HEK293 (cell line): ENCODE measurements at regions not wholly inside any gene's neighbourhood (a gene's known extent, or its start where the extent isn't known, plus 50 kb on each side); places are given as distances from the start of the nearest gene placed in this dataset.

Source experiments
- CTCF ChIA-PET: fragments of 350-600 bp; formaldehyde crosslinking; extraction: SDS; loops from one replicate; lab custom pipeline; 2021; ENCODE audit warnings: antibody characterized with exemption; lab: Yijun Ruan, JAX
- POLR2A ChIA-PET: fragments of 300-600 bp; formaldehyde crosslinking; extraction: SDS; loops from one replicate; lab custom pipeline; 2020; ENCODE audit warnings: antibody characterized with exemption, inconsistent platforms; lab: Yijun Ruan, JAX
- H3K27ac ChIP-seq: fragments of 200-500 bp; sonication (Bioruptor generic); 2 replicates; pipeline ENCODE4 v1.5.1; 2014; ENCODE audit warnings: low read depth, low read length, control low read depth, inconsistent platforms; ENCODE audit errors: extremely low read depth
- H3K36me3 ChIP-seq, 2 experiments: fragments of 200-500 bp in 1 of 2; sonication (Bioruptor generic) in 1 of 2; 1 replicate in 1 of 2; 2 replicates in 1 of 2; pipeline ENCODE4 v1.5.1; 2014 to 2017; ENCODE audit warnings: inconsistent platforms in 2 of 2, low read length in 2 of 2; ENCODE audit not compliant: control insufficient read depth in 2 of 2, insufficient read depth in 1 of 2
- H3K4me1 ChIP-seq: fragments of 200-500 bp; sonication (Bioruptor generic); 2 replicates; pipeline ENCODE4 v1.5.1; 2014; ENCODE audit warnings: mild to moderate bottlenecking, low read length, inconsistent platforms; ENCODE audit not compliant: control insufficient read depth, insufficient read depth
- H3K4me3 ChIP-seq: 2 replicates; pipeline ENCODE4 v1.5.1; 2011; ENCODE audit warnings: low read depth, mild to moderate bottlenecking, control low read depth, low read length, moderate library complexity
- H3K9me3 ChIP-seq: fragments of 200-500 bp; sonication (Bioruptor generic); 2 replicates; pipeline ENCODE4 v1.5.1; 2014; ENCODE audit warnings: low read depth, low read length, inconsistent platforms; ENCODE audit not compliant: control insufficient read depth, insufficient read depth
- FEZF1 ChIP-seq: fragments of 450-650 bp; formaldehyde crosslinking; IDR thresholded peaks from 2 replicates; pipeline ENCODE4 v1.5.1; 2016; ENCODE audit warnings: missing biosample characterization, missing genetic modification characterization
- KLF16 ChIP-seq: fragments of 450-650 bp; formaldehyde crosslinking; IDR thresholded peaks from 2 replicates; pipeline ENCODE4 v1.5.1; 2017; ENCODE audit warnings: missing biosample characterization, missing genetic modification characterization
- MYNN ChIP-seq: fragments of 450-650 bp; formaldehyde crosslinking; IDR thresholded peaks from 2 replicates; pipeline ENCODE4 v1.5.1; 2016; ENCODE audit warnings: missing biosample characterization, missing genetic modification characterization, borderline replicate concordance
- ZFHX2 ChIP-seq: fragments of 450-650 bp; formaldehyde crosslinking; conservative IDR thresholded peaks from 2 replicates; pipeline ENCODE4 v1.5.1; 2016; ENCODE audit warnings: missing biosample characterization, missing genetic modification characterization
- ZFP3 ChIP-seq: fragments of 450-650 bp; formaldehyde crosslinking; IDR thresholded peaks from 2 replicates; pipeline ENCODE4 v1.5.1; 2016; ENCODE audit warnings: low read depth, missing biosample characterization, missing genetic modification characterization
- ZNF19 ChIP-seq: fragments of 450-650 bp; formaldehyde crosslinking; IDR thresholded peaks from 2 replicates; pipeline ENCODE4; 2016; ENCODE audit warnings: missing biosample characterization, missing genetic modification characterization, low read depth
- ZNF24 ChIP-seq: fragments of 450-650 bp; formaldehyde crosslinking; IDR thresholded peaks from 2 replicates; pipeline ENCODE4 v1.5.1; 2016; ENCODE audit warnings: missing biosample characterization, missing genetic modification characterization
- ZNF302 ChIP-seq: fragments of 450-650 bp; formaldehyde crosslinking; IDR thresholded peaks from 2 replicates; pipeline ENCODE4 v1.5.1; 2016; ENCODE audit warnings: missing biosample characterization, missing genetic modification characterization, low read depth
- ZNF341 ChIP-seq: fragments of 450-650 bp; formaldehyde crosslinking; IDR thresholded peaks from 2 replicates; pipeline ENCODE4; 2016; ENCODE audit warnings: low read depth, missing biosample characterization, missing genetic modification characterization
- ZNF350 ChIP-seq: fragments of 450-650 bp; formaldehyde crosslinking; IDR thresholded peaks from 2 replicates; pipeline ENCODE4 v1.5.0; 2017; ENCODE audit warnings: missing biosample characterization, mild to moderate bottlenecking, missing genetic modification characterization
- ZNF354C ChIP-seq: fragments of 450-650 bp; formaldehyde crosslinking; IDR thresholded peaks from 2 replicates; pipeline ENCODE4 v1.5.1; 2016; ENCODE audit warnings: missing biosample characterization, missing genetic modification characterization, low read depth, borderline replicate concordance
- ZNF391 ChIP-seq: fragments of 450-650 bp; formaldehyde crosslinking; IDR thresholded peaks from 2 replicates; pipeline ENCODE4 v1.5.1; 2016; ENCODE audit warnings: low read depth, missing biosample characterization, missing genetic modification characterization, borderline replicate concordance
- ZNF423 ChIP-seq: fragments of 450-650 bp; formaldehyde crosslinking; IDR thresholded peaks from 2 replicates; pipeline ENCODE4 v1.5.1; 2016; ENCODE audit warnings: missing biosample characterization, missing genetic modification characterization
- ZNF561 ChIP-seq: fragments of 450-650 bp; IDR thresholded peaks from 2 replicates; pipeline ENCODE4 v1.5.1; 2018; ENCODE audit warnings: missing biosample characterization, missing genetic modification characterization, borderline replicate concordance
- ZNF571 ChIP-seq: fragments of 450-650 bp; formaldehyde crosslinking; IDR thresholded peaks from 2 replicates; pipeline ENCODE4 v1.5.0; 2017; ENCODE audit warnings: missing biosample characterization, missing genetic modification characterization
- ZNF624 ChIP-seq: fragments of 450-650 bp; formaldehyde crosslinking; IDR thresholded peaks from 2 replicates; pipeline ENCODE4 v1.5.1; 2017; ENCODE audit warnings: missing biosample characterization, missing genetic modification characterization
- ZNF768 ChIP-seq: fragments of 450-650 bp; formaldehyde crosslinking; IDR thresholded peaks from 2 replicates; pipeline ENCODE4 v1.5.1; 2018; ENCODE audit warnings: missing biosample characterization, mild to moderate bottlenecking, missing genetic modification characterization
- ZNF776 ChIP-seq: fragments of 450-650 bp; formaldehyde crosslinking; IDR thresholded peaks from 2 replicates; pipeline ENCODE4 v1.5.0; 2017; ENCODE audit warnings: missing biosample characterization, missing genetic modification characterization, borderline replicate concordance
- ZNF843 ChIP-seq: fragments of 450-650 bp; formaldehyde crosslinking; IDR thresholded peaks from 2 replicates; pipeline ENCODE4 v1.5.1; 2016; ENCODE audit warnings: missing biosample characterization, missing genetic modification characterization
- TF ChIP-seq, protein P1 (sequence below): fragments of 450-650 bp; IDR thresholded peaks from 2 replicates; pipeline ENCODE4 v1.5.1; 2018; ENCODE audit warnings: missing biosample characterization, missing genetic modification characterization
- TF ChIP-seq, protein P2 (sequence below): fragments of 450-650 bp; formaldehyde crosslinking; IDR thresholded peaks from 2 replicates; pipeline ENCODE4 v1.5.1; 2016; ENCODE audit warnings: missing biosample characterization, missing genetic modification characterization
- TF ChIP-seq, protein P3 (sequence below): fragments of 450-650 bp; formaldehyde crosslinking; IDR thresholded peaks from 2 replicates; pipeline ENCODE4 v1.5.1; 2016; ENCODE audit warnings: missing biosample characterization, missing genetic modification characterization

DNA sequence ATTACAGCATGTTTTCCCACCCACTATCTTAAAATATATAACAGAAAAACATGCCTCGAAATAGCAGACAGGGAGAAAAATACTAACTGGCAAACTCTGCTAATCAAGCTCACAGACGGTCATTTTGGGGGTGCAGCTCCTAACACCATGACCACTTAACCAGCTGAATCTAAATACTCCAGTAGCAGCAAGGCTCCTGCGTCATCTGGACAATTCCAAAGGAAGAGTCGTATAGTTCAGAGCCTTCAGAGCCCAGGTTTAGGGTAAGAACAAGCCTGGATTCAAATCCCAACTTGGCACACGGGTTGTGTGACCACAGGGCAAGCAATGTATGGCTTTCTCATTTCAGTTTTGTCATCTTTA is 81.3 kb upstream of the COL21A1 start (continued):
- TF ChIP-seq, protein P1, sequence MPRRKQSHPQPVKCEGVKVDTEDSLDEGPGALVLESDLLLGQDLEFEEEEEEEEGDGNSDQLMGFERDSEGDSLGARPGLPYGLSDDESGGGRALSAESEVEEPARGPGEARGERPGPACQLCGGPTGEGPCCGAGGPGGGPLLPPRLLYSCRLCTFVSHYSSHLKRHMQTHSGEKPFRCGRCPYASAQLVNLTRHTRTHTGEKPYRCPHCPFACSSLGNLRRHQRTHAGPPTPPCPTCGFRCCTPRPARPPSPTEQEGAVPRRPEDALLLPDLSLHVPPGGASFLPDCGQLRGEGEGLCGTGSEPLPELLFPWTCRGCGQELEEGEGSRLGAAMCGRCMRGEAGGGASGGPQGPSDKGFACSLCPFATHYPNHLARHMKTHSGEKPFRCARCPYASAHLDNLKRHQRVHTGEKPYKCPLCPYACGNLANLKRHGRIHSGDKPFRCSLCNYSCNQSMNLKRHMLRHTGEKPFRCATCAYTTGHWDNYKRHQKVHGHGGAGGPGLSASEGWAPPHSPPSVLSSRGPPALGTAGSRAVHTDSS: no peak
- no peak for TF ChIP-seq KLF16 (tag by site-specific recombination)
- no peak for TF ChIP-seq ZNF341
- no peak for TF ChIP-seq FEZF1

DNA sequence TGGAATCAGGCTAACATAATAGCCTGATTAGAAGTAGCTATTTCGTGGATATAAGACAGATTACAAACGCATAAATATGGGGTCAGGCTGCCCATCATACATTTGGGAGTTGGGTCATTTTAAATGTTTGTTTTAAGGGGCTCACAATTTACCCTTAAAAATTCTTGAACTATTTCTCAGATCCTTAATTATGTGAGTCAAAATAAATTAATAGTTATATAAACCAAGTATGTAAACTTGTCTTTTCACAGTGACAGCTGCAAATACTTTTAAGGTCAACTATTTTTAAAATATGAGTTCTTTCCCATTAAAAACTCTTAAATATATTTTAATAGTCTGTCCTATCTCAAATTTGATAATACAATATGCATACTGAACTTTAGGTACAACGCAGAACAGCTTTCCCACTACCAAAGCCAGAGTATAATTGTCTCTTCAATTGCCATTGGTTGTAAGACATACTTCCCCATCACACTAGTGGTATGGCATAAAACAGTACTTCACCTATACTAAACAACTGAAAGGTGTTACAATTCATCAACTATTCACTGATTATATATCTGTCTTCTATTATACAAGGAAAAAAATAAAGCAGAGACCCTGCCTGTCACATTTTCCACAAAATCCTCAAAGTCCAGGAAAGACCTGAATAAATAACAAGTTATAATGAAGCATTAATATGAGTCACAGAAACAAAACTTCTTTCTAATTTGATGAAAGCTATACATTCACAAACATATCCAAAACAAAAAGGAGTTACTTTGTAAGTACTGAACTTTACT is 80.8 kb upstream of the COL21A1 start:
- Histone ChIP-seq H3K9me3 (no peaks in the 10 kb centered on the region), H3K4me1 (no peaks in the 10 kb centered on the region)
- POLR2A ChIA-PET: no interaction called here
- CTCF ChIA-PET: interaction anchor here (0.6 to 4.6 kb wide), 6 partner anchors 11 to 267 kb away, joined by 3 to 27 read pairs (median 3); no protein-coding TSS in a partner anchor
- TF ChIP-seq ZNF391: no peak
- TF ChIP-seq ZNF843: no peak
- TF ChIP-seq ZNF341: no peak
- no peak for TF ChIP-seq ZNF776 (tag by site-specific recombination)
- TF ChIP-seq ZNF354C: no peak
- TF ChIP-seq ZNF19 (tag by site-specific recombination): no peak
- TF ChIP-seq ZFP3: no peak
- no peak for TF ChIP-seq ZFHX2 (tag by site-specific recombination)
- no peak for TF ChIP-seq ZNF350 (tag by site-specific recombination)
- TF ChIP-seq ZNF24: no peak
- TF ChIP-seq, all 188 proteins: peak for 0
- no peaks in the 10 kb centered on the region for H3K36me3 ChIP-seq
- H3K27ac ChIP-seq: no peak overlapping the region
- H3K4me3 ChIP-seq: no peak overlapping the region

DNA sequence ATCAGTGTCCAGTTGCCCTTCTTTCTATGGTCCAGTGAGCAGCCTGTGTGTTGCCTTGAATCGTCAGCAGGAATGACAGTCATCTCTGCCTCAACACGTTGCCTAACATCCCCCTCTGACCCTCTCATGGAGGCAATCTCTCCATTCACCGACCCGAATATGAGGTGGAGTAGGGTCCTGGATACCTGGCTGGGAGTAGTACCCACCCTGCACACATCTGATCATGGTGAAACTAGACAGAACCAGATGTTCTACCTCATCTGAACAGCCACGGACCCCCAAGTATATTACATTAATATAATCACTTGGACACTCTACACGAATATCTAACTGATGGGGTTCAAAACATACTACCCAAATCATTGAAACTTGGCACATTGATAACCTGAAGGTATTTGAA is 77.0 kb upstream of the COL21A1 start:
- Histone ChIP-seq H3K9me3 (no peaks in the 10 kb centered on the region), H3K36me3 (no peaks in the 10 kb centered on the region), H3K27ac (no peak overlapping the region), H3K4me3 (no peak overlapping the region), H3K4me1 (no peaks in the 10 kb centered on the region)
- ChIA-PET POLR2A (no interaction called here), CTCF (no interaction called here)
- TF ChIP-seq, protein P2, sequence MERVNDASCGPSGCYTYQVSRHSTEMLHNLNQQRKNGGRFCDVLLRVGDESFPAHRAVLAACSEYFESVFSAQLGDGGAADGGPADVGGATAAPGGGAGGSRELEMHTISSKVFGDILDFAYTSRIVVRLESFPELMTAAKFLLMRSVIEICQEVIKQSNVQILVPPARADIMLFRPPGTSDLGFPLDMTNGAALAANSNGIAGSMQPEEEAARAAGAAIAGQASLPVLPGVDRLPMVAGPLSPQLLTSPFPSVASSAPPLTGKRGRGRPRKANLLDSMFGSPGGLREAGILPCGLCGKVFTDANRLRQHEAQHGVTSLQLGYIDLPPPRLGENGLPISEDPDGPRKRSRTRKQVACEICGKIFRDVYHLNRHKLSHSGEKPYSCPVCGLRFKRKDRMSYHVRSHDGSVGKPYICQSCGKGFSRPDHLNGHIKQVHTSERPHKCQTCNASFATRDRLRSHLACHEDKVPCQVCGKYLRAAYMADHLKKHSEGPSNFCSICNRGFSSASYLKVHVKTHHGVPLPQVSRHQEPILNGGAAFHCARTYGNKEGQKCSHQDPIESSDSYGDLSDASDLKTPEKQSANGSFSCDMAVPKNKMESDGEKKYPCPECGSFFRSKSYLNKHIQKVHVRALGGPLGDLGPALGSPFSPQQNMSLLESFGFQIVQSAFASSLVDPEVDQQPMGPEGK (tag by site-specific recombination): no peak
- TF ChIP-seq, protein P1: no peak

- H3K9me3 ChIP-seq: no peaks in the 10 kb centered on the region
- no peak overlapping the region for H3K4me3 ChIP-seq
- no peaks in the 10 kb centered on the region for H3K36me3 ChIP-seq
- CTCF ChIA-PET: interaction anchor here (0.6 to 2.5 kb wide), 5 partner anchors 25 to 805 kb away, joined by 3 to 11 read pairs (median 5); no protein-coding TSS in a partner anchor
- H3K27ac ChIP-seq: no peak overlapping the region
- POLR2A ChIA-PET: no interaction called here
- H3K4me1 ChIP-seq: no peaks in the 10 kb centered on the region
- TF ChIP-seq ZNF423 (tag by site-specific recombination): no peak
- TF ChIP-seq ZNF768 (tag by site-specific recombination): no peak
- no peak for TF ChIP-seq ZNF302
- TF ChIP-seq ZNF624 (tag by site-specific recombination): no peak
- TF ChIP-seq, protein P3, sequence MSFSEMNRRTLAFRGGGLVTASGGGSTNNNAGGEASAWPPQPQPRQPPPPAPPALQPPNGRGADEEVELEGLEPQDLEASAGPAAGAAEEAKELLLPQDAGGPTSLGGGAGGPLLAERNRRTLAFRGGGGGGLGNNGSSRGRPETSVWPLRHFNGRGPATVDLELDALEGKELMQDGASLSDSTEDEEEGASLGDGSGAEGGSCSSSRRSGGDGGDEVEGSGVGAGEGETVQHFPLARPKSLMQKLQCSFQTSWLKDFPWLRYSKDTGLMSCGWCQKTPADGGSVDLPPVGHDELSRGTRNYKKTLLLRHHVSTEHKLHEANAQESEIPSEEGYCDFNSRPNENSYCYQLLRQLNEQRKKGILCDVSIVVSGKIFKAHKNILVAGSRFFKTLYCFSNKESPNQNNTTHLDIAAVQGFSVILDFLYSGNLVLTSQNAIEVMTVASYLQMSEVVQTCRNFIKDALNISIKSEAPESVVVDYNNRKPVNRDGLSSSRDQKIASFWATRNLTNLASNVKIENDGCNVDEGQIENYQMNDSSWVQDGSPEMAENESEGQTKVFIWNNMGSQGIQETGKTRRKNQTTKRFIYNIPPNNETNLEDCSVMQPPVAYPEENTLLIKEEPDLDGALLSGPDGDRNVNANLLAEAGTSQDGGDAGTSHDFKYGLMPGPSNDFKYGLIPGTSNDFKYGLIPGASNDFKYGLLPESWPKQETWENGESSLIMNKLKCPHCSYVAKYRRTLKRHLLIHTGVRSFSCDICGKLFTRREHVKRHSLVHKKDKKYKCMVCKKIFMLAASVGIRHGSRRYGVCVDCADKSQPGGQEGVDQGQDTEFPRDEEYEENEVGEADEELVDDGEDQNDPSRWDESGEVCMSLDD (tag by site-specific recombination): no peak
- TF ChIP-seq MYNN (tag by site-specific recombination): no peak
- TF ChIP-seq ZNF571: no peak
- TF ChIP-seq ZNF561 (tag by site-specific recombination): no peak
These were observed 71.5 kb upstream of the COL21A1 start for GRCh38 chr6:56318851-56319250.
